Dedifferentiated amniotic fluid mesenchymal stem cell (primary cell): ENCODE measurements at regions not wholly inside any gene's neighbourhood (a gene's known extent, or its start where the extent isn't known, plus 50 kb on each side); places are given as distances from the start of the nearest gene placed in this dataset.

Experiments used
- DNase-seq: peaks from one replicate; pipeline ENCODE4 v3.0.0-alpha.2; 2016; ENCODE audit errors: extremely low spot score

DNA sequence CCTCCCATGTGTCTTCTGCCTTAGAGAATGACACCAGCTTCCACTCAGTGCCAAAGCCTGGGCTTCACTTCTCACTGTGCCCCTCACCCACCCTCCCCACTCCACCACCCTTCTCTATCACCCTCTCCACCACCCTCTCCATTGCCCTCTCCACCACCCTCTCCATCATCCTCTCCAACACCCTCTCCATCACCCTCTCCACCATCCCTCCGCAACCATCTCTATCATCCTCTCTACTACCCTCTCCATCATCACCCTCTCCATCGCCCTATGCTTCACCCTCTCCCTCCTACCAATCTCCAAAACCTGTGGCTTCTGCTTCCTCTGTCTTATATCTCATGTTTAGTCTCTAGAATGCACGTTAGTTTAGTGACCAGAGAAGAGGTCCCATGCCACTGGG, 91.0 kb upstream of the TMEM72 start:
- DNase-seq = no peak

- DNase-seq = no peak
These were observed 89.8 kb upstream of the TMEM72 start for GRCh38 chr10:44821290-44821689.

- no peak for DNase-seq
These were observed 88.8 kb upstream of the TMEM72 start for GRCh38 chr10:44822349-44822748.

DNA sequence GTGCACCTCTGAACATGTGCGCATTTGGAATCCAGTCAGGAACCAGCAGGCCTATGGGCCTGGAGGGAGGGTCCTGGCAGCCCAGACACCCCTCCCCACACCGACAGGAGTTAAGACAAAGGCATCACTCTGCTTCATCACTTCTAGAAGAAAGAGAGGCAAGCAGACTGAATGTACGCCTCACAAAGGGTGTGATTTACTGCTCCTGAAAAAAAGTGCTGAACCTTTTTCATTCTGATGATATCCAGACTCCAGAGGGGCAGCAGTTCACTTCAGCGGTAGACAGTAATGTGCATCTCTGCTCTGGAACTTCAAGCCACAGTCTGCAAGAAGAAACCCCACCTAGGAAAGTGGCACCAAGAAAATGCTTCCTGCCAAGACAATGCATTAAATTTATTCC, 88.2 kb upstream of the TMEM72 start:
- DNase-seq = no peak

DNA sequence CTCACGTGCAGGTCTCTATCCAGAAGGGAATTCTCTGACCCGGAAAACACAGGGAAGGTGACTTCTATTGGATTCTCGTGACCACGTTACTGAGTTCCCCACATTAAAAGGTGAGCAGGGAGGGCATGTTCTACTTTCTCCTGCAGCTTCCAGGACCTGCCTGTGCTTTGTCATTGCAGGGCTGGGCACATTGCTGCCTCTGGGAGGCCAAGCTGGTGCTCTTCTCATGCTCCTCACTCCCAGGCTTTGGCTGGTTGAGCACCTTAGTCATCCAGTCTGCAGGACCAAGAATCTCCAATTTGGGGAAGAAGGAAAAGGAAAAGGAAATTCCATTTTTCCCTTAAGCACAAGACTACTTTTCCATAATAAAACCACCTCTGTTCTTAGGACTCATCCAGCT, 86.5 kb upstream of the TMEM72 start:
- no peak for DNase-seq

- DNase-seq = no peak
These were observed 83.6 kb upstream of the TMEM72 start for GRCh38 chr10:44827431-44828006.

DNA sequence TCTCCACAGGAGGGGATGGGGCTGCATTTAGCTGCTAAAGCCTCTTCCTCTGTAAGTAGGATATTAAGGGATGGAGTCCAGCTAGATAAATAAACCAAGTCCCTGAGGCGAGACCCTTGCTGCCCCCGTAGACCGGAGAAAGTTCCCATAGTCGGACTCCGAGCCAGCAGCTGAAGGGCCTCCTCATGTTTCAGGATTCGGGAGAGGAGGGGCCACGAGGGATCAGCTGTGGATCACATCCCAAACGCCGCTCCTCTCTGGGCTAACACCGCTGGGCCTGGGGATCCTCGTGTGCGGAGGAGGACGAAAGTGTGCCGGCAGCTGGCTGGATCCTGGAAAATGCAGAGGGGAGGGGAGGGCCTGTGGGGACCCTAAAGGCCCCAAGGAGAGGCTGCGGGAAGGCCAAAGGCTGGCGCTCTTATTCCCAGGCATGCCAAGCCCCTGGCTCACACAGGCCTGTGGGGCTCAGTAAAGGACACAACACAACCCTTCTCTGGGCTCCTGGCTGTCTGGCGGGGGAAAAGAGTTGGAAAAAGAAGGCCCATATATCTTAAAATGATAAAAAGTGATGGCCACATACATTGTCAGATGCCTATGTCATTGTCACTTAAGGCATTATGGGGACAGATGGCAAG, 82.5 kb upstream of the TMEM72 start:
- DNase-seq = no peak

GRCh38 chr10:44829426-44829825, 81.7 kb upstream of the TMEM72 start:
- no peak for DNase-seq

DNA sequence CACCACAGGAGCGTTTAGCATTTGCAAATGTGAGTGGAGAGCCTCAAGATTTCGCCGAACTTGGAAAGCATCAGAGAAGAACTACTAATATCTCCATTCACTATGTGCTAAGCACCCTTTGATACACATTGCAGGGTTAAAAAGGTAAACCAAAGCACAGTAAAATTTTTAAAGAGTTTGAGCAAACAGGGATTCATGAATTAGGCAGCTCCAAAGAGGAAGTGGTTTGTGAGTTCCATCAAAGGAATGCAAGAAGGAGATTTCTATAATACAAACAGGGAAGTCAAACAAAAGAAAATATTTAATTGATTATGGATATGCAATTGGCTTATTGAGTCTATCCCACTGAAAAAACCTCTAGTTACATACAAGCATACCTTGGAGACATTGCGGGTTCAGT, 81.1 kb upstream of the TMEM72 start:
- DNase-seq = no peak

- DNase-seq = no peak
These were observed 79.6 kb upstream of the TMEM72 start for GRCh38 chr10:44831581-44831980.

- no peak for DNase-seq
These were observed 78.3 kb upstream of the TMEM72 start for GRCh38 chr10:44832595-44833390.

GRCh38 chr10:44834131-44834530, 77.0 kb upstream of the TMEM72 start:
- no peak for DNase-seq

- no peak for DNase-seq
These were observed 75.8 kb upstream of the TMEM72 start for GRCh38 chr10:44835300-44835699.

DNA sequence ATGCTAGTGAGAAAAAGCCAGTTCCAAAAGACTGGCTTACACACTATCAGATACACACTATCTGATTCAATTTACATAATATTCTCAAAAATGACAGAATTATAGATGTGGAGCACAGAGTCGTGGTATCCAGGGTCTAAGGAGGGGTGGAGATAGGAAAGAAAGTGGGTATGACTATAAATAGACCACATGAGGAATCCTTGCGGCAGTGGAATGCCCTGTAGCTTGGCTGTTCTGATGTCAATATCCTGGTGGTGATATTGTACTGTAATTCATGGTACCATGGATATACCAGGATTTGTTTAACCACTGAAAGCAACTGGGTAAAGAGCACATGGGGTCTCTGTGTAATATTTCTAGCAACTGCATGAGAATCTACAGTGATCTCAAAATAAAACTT, 67.7 kb upstream of the TMEM72 start:
- DNase-seq = no peak

DNA sequence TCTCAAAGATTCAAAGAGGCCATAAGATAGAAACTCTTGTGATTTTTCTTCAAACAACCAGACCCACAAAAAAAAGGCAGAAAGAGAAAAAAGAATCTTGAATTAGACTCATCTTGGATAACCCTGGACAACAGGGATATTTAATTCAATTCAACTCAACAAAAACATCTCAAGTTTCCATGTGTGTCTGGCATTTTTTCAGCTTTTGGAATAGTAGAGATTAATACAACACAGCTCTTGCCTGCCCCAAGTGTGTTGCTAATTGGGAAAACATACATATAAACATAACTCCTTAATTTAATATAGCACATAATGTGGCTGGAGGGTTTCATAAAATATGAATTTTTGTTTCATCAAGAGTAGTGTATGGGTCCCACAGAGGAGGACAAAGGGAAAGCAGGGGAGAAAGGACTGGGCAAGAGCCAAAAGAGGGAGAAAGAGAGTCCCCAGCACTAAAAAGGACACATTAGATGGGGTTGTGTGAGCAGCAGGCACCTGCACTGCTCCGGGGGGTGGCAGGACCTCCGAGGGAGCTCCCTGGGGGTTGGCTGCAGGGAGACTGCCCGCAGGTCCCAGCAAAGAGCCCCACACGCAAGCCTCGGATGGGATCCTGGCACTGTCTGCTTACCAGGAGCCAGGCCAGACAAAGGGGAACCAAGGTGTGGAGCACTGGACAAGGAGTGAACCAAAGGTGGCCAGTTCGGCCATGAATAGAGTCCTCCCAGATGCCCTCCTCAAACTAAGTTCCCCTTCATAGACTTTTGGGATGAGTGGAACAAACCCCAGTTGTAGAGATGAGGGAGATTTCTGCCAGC, 65.6 kb upstream of the TMEM72 start:
- DNase-seq = no peak

DNA sequence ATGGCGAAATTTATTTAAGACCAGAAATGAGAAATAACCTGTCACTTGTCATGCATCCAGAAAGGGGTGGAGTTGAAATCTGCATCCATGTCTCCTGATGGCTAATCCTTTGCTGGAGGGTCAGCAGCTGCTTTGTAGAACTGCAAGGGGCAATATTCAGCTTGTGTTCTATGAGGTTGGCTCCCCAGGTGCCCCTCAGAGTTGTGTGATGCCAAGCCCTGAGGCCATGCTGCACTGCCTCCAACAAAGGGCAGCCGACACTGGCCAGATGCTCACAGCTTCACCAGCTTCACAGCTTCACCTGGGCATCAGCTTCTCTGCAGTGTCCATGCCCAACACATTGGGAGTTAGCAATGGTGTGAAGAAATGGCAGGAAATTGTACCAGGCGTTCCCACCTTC, 64.0 kb upstream of the TMEM72 start:
- DNase-seq = no peak

GRCh38 chr10:44848211-44848610, 62.9 kb upstream of the TMEM72 start:
- DNase-seq = no peak

- no peak for DNase-seq
These were observed 61.2 kb upstream of the TMEM72 start for GRCh38 chr10:44849936-44850335.

DNA sequence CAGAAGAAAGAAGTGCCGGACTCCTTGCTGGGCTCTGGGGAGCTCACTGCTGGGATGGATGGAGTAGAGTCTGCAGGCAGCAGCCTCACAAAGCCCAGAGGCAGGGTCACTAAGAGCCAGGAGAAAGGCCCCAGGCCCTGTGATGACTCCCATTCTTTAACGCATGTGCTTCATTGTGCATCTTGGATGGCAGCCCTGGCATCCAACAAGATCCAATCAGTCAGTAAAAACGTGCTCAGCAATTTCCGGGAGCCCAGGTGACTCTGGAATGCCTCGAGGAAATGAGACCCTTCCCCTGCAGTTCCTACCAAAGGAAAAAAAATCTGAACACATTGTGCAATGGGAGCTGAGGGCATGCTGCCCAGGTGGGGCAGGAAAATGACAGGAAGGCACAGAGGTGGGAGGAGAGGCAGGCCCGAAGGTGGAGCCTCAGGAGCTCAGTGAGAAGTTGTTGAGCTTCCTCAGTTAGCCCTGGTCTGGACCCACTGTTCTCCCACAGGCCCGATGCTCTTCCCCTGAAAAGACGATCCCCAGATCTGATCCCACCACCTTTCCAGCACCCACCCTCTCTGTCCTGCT, 60.7 kb upstream of the TMEM72 start:
- no peak for DNase-seq

- no peak for DNase-seq
These were observed 59.7 kb upstream of the TMEM72 start for GRCh38 chr10:44851413-44851812.

DNA sequence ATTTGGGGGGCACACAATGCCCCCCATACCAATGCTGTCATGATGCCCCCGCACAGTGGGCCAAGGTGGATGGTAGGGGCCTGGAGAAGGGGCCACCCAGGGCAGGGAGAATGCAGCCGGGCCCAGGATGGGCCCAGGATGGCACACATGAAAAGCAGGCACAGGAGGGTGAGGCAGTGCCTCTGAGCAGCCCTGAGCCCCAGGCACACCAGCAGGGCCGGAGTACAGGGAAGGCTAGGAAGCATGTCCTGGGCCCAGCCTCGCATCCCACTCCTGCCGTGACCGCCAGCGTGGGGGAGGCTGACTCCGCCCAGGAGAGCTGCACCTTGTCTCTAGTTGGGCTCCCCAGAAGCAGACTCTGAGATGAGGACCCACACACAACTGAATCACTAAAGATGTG, 59.3 kb upstream of the TMEM72 start:
- no peak for DNase-seq

- DNase-seq = peak; percentile 28
These were observed 57.9 kb upstream of the TMEM72 start for GRCh38 chr10:44853148-44853734.
